Activated CD4-positive, alpha-beta memory T cell treated with anti-CD3 and anti-CD28 coated beads for 36 hours (primary cell): ENCODE measurements at regions not wholly inside any gene's neighbourhood (a gene's known extent, or its start where the extent isn't known, plus 50 kb on each side); places are given as distances from the start of the nearest gene placed in this dataset.
"Not testable (repeated sequence)": the region's sequence is repeated elsewhere in the genome, so short reads cannot be mapped to it uniquely, and the experiment has no call there.

Experiments
- CTCF ChIA-PET: fragments of 350-600 bp; sonication (Branson Sonifier 250); formaldehyde crosslinking; loops from one replicate; lab custom pipeline; 2021; ENCODE audit warnings: antibody characterized with exemption, inconsistent platforms; lab: Charles Lee
- POLR2A ChIA-PET: fragments of 350-600 bp; sonication (Branson Sonifier 250); formaldehyde crosslinking; loops from one replicate; lab custom pipeline; 2021; ENCODE audit warnings: antibody characterized with exemption; lab: Charles Lee
- DNase-seq: peaks from one replicate; pipeline ENCODE4 v3.0.0-alpha.2; 2020
- H3K27ac Mint-ChIP-seq: one replicate; pipeline ENCODE4 v1.8.0; 2021; ENCODE audit warnings: mixed read lengths
- H3K27me3 Mint-ChIP-seq: one replicate; pipeline ENCODE4 v1.8.0; 2021; ENCODE audit warnings: mixed read lengths
- H3K36me3 Mint-ChIP-seq: one replicate; pipeline ENCODE4 v1.8.0; 2021; ENCODE audit warnings: mixed read lengths
- H3K4me1 Mint-ChIP-seq: one replicate; pipeline ENCODE4 v1.8.0; 2021; ENCODE audit warnings: low read depth, mixed read lengths
- H3K4me3 Mint-ChIP-seq: one replicate; pipeline ENCODE4 v1.8.0; 2021; ENCODE audit warnings: mild to moderate bottlenecking, mixed read lengths
- H3K9me3 Mint-ChIP-seq: one replicate; pipeline ENCODE4 v1.8.0; 2021; ENCODE audit warnings: mixed read lengths
- intact Hi-C: fragments of 100-400 bp; cut with micrococcal nuclease; formaldehyde crosslinking; loops from one replicate; pipeline ENCODE4 v1.15.1; 2023

- intact Hi-C loops, result loop anchor here (5.0 kb wide), 1 partner anchor 221 kb away; no protein-coding TSS in a partner anchor
Observed at GRCh38 chr7:148487912-148488311, 102.7 kb upstream of the C7orf33 start.

GRCh38 chr7:148489678-148490077 is 100.9 kb upstream of the C7orf33 start:
- POLR2A ChIA-PET, result no interaction called here
- intact Hi-C loops, result loop anchor here (5.0 kb wide), 1 partner anchor 222 kb away; no protein-coding TSS in a partner anchor
- Mint-ChIP-seq H3K36me3 (peaks cover 3% of the 10 kb centered on the region), H3K27me3 (peaks cover 11% of the 10 kb centered on the region), H3K4me3 (no peak overlapping the region), H3K9me3 (peaks cover 8% of the 10 kb centered on the region), H3K4me1 (no peaks in the 10 kb centered on the region), H3K27ac (no peak overlapping the region)
- CTCF ChIA-PET, result no interaction called here
- DNase-seq, result no peak

More at GRCh38 chr7:148487912-148488311, 102.7 kb upstream of the C7orf33 start:
- ChIA-PET CTCF (no interaction called here), POLR2A (no interaction called here)
- H3K36me3 Mint-ChIP-seq, result peaks cover 3% of the 10 kb centered on the region
- peaks cover 8% of the 10 kb centered on the region for H3K9me3 Mint-ChIP-seq
- no peaks in the 10 kb centered on the region for H3K4me1 Mint-ChIP-seq
- H3K27me3 Mint-ChIP-seq, result peaks cover 11% of the 10 kb centered on the region
- no peak overlapping the region for H3K27ac Mint-ChIP-seq
- no peak for DNase-seq
- H3K4me3 Mint-ChIP-seq, result no peak overlapping the region

GRCh38 chr7:148492157-148492860 is 98.3 kb upstream of the C7orf33 start:
- Mint-ChIP-seq H3K4me1 (no peaks in the 10 kb centered on the region), H3K36me3 (peaks cover 3% of the 10 kb centered on the region), H3K4me3 (no peak overlapping the region), H3K27me3 (peaks cover 11% of the 10 kb centered on the region), H3K27ac (no peak overlapping the region), H3K9me3 (peaks cover 8% of the 10 kb centered on the region)
- no peak for DNase-seq
- ChIA-PET CTCF (no interaction called here), POLR2A (no interaction called here)
- intact Hi-C loops, result no loop called here

GRCh38 chr7:148495605-148496004 is 95.0 kb upstream of the C7orf33 start:
- Mint-ChIP-seq H3K4me1 (no peaks in the 10 kb centered on the region), H3K27ac (no peak overlapping the region), H3K9me3 (peaks cover 8% of the 10 kb centered on the region), H3K4me3 (no peak overlapping the region), H3K27me3 (peaks cover 17% of the 10 kb centered on the region), H3K36me3 (peaks cover 3% of the 10 kb centered on the region)
- intact Hi-C loops, result no loop called here
- POLR2A ChIA-PET, result no interaction called here
- CTCF ChIA-PET, result no interaction called here
- no peak for DNase-seq

- H3K27ac Mint-ChIP-seq, result no peak overlapping the region
- CTCF ChIA-PET, result interaction anchor here (1.0 to 7.9 kb wide), 2 partner anchors 26 to 462 kb away, joined by 4 to 75 read pairs; no protein-coding TSS in a partner anchor
- no peak for DNase-seq
- no peak overlapping the region for H3K4me3 Mint-ChIP-seq
- H3K4me1 Mint-ChIP-seq, result peaks cover 6% of the 10 kb centered on the region
- peaks cover 28% of the 10 kb centered on the region for H3K27me3 Mint-ChIP-seq
- H3K9me3 Mint-ChIP-seq, result no peaks in the 10 kb centered on the region
- intact Hi-C loops, result no loop called here
- no peaks in the 10 kb centered on the region for H3K36me3 Mint-ChIP-seq
- POLR2A ChIA-PET, result no interaction called here
Observed at GRCh38 chr7:148500978-148501377, 89.6 kb upstream of the C7orf33 start.

- POLR2A ChIA-PET, result no interaction called here
- CTCF ChIA-PET, result interaction anchor here (1.1 to 7.9 kb wide), 7 partner anchors 23 to 467 kb away, joined by 4 to 75 read pairs (median 6); no protein-coding TSS in a partner anchor
- no peak overlapping the region for H3K4me3 Mint-ChIP-seq
- H3K27me3 Mint-ChIP-seq, result peaks cover 28% of the 10 kb centered on the region
- no peak for DNase-seq
- peaks cover 29% of the 10 kb centered on the region for H3K4me1 Mint-ChIP-seq
- intact Hi-C loops, result no loop called here
- H3K27ac Mint-ChIP-seq, result no peak overlapping the region
- no peaks in the 10 kb centered on the region for H3K9me3 Mint-ChIP-seq
- no peaks in the 10 kb centered on the region for H3K36me3 Mint-ChIP-seq
Observed at GRCh38 chr7:148503900-148504487, 86.6 kb upstream of the C7orf33 start.

- POLR2A ChIA-PET, result no interaction called here
- intact Hi-C loops, result loop anchor here (5.0 kb wide), 2 partner anchors 266 to 586 kb away; partner anchors contain the start of gene ZNF786
- no peaks in the 10 kb centered on the region for H3K36me3 Mint-ChIP-seq
- no peak for DNase-seq
- H3K4me3 Mint-ChIP-seq, result no peak overlapping the region
- no peaks in the 10 kb centered on the region for H3K9me3 Mint-ChIP-seq
- H3K27me3 Mint-ChIP-seq, result peaks cover 24% of the 10 kb centered on the region
- CTCF ChIA-PET, result interaction anchor here (1.2 to 7.9 kb wide), 7 partner anchors 21 to 465 kb away, joined by 4 to 75 read pairs (median 5); no protein-coding TSS in a partner anchor
- no peak overlapping the region for H3K27ac Mint-ChIP-seq
- peaks cover 29% of the 10 kb centered on the region for H3K4me1 Mint-ChIP-seq
Observed at GRCh38 chr7:148505645-148506375, 84.8 kb upstream of the C7orf33 start.

GRCh38 chr7:148507064-148507573 is 83.4 kb upstream of the C7orf33 start:
- intact Hi-C loops, result loop anchor here (1.0 to 5.0 kb wide), 15 partner anchors 20 to 585 kb away; partner anchors contain the start of genes PDIA4 and ZNF786
- H3K4me1 Mint-ChIP-seq, result peaks cover 24% of the 10 kb centered on the region
- DNase-seq, result peak; percentile 69
- POLR2A ChIA-PET, result interaction anchor here (1.0 kb wide), 1 partner anchor 432 kb away, joined by 3 read pairs; no protein-coding TSS in a partner anchor
- H3K4me3 Mint-ChIP-seq, result peak overlapping the region; percentile 20
- H3K27me3 Mint-ChIP-seq, result peaks cover 13% of the 10 kb centered on the region
- CTCF ChIA-PET, H3K9me3 Mint-ChIP-seq, H3K36me3 Mint-ChIP-seq: not testable (repeated sequence)
- H3K27ac Mint-ChIP-seq, result peak overlapping the region; percentile 76

GRCh38 chr7:148507787-148508186 is 82.8 kb upstream of the C7orf33 start:
- intact Hi-C loops, result loop anchor here (1.0 to 5.0 kb wide), 15 partner anchors 20 to 585 kb away; partner anchors contain the start of genes PDIA4 and ZNF786
- peaks cover 9% of the 10 kb centered on the region for H3K27me3 Mint-ChIP-seq
- peak overlapping the region; percentile 76 for H3K27ac Mint-ChIP-seq
- POLR2A ChIA-PET, result no interaction called here
- peak; percentile 82 for DNase-seq
- no peak overlapping the region for H3K4me3 Mint-ChIP-seq
- CTCF ChIA-PET, result no interaction called here
- H3K36me3 Mint-ChIP-seq, result no peaks in the 10 kb centered on the region
- H3K4me1 Mint-ChIP-seq, result peaks cover 23% of the 10 kb centered on the region
- H3K9me3 Mint-ChIP-seq, result no peaks in the 10 kb centered on the region

GRCh38 chr7:148514236-148514635 is 76.3 kb upstream of the C7orf33 start:
- Mint-ChIP-seq H3K9me3 (no peaks in the 10 kb centered on the region), H3K4me3 (no peak overlapping the region), H3K4me1 (peaks cover 5% of the 10 kb centered on the region), H3K27me3 (peaks cover 12% of the 10 kb centered on the region), H3K36me3 (no peaks in the 10 kb centered on the region), H3K27ac (no peak overlapping the region)
- DNase-seq, result no peak
- CTCF ChIA-PET, result no interaction called here
- intact Hi-C loops, result no loop called here
- POLR2A ChIA-PET, result no interaction called here

GRCh38 chr7:148515237-148515636 is 75.3 kb upstream of the C7orf33 start:
- CTCF ChIA-PET, result no interaction called here
- no peak for DNase-seq
- H3K27ac Mint-ChIP-seq, result no peak overlapping the region
- H3K4me1 Mint-ChIP-seq, result peaks cover 5% of the 10 kb centered on the region
- intact Hi-C loops, result no loop called here
- no peaks in the 10 kb centered on the region for H3K36me3 Mint-ChIP-seq
- peaks cover 18% of the 10 kb centered on the region for H3K27me3 Mint-ChIP-seq
- no peak overlapping the region for H3K4me3 Mint-ChIP-seq
- POLR2A ChIA-PET, result no interaction called here
- no peaks in the 10 kb centered on the region for H3K9me3 Mint-ChIP-seq
